Gastroesophageal sphincter (tissue), 4 donors: ENCODE measurements at regions not wholly inside any gene's neighbourhood (a gene's known extent, or its start where the extent isn't known, plus 50 kb on each side); places are given as distances from the start of the nearest gene placed in this dataset.
A peak's percentile ranks its signal among the peaks of the same experiment; 100 is the strongest.

Experiments used
- ATAC-seq: fragments of 150-250 bp; one replicate; pipeline ENCODE4 v1.9.1; 2016; ENCODE audit warnings: mild to moderate bottlenecking, moderate library complexity
- H3K27ac ChIP-seq, 4 donors: fragments of 200-600 bp; sonication (generic) in 3 of 4; 1 replicate in 3 of 4; 2 replicates in 1 of 4; pipeline ENCODE4 v1.5.1; 2016 to 2019
- H3K27me3 ChIP-seq: fragments of 200-600 bp; sonication (generic); one replicate; pipeline ENCODE4 v1.5.1; 2019
- H3K36me3 ChIP-seq, 2 donors: fragments of 200-600 bp; sonication (generic); one replicate each; pipeline ENCODE4 v1.5.1; 2019; ENCODE audit warnings: control low read depth in 1 of 2
- H3K4me1 ChIP-seq, 3 donors: fragments of 200-600 bp; sonication (generic); 1 replicate in 2 of 3; 2 replicates in 1 of 3; pipeline ENCODE4 v1.5.1; 2016 to 2019; ENCODE audit warnings: control low read depth in 2 of 3
- H3K4me3 ChIP-seq, 2 donors: fragments of 200-600 bp; sonication (generic); one replicate each; pipeline ENCODE4 v1.5.1; 2019; ENCODE audit warnings: mild to moderate bottlenecking in 1 of 2, moderate library complexity in 1 of 2
- H3K9me3 ChIP-seq, 3 donors: fragments of 200-600 bp; sonication (generic); one replicate each; pipeline ENCODE4 v1.5.1; 2017 to 2019; ENCODE audit warnings: control low read depth in 2 of 3
- CTCF ChIP-seq, 4 experiments: fragments of 200-600 bp in 2 of 4; fragments of 450-650 bp in 2 of 4; sonication (generic) in 1 of 4; IDR thresholded peaks; one replicate each; pipeline ENCODE4 v1.5.1; 2017 to 2019; ENCODE audit warnings: antibody characterized with exemption in 4 of 4, mild to moderate bottlenecking in 2 of 4, moderate library complexity in 2 of 4
- EP300 ChIP-seq: sonication (generic); formaldehyde crosslinking; IDR thresholded peaks from one replicate; pipeline ENCODE4 v1.6.1; 2017; ENCODE audit warnings: antibody characterized with exemption, mild to moderate bottlenecking
- POLR2A ChIP-seq, 2 donors: fragments of 450-650 bp; IDR thresholded peaks; one replicate each; pipeline ENCODE4 v1.6.1; 2017; ENCODE audit warnings: antibody characterized with exemption in 2 of 2, mild to moderate bottlenecking in 2 of 2, moderate library complexity in 1 of 2
- POLR2AphosphoS5 ChIP-seq: sonication (generic); formaldehyde crosslinking; IDR thresholded peaks from one replicate; pipeline ENCODE4 v1.6.1; 2017; ENCODE audit warnings: antibody characterized with exemption
- WGBS, 2 donors: methylation state at CpG; one replicate each; pipeline ENCODE4 v1.1.5; 2018; ENCODE audit warnings: low coverage in 1 of 2; 5-methylcytosine and 5-hydroxymethylcytosine counted together

GRCh38 chr4:79044141-79044659 lies 105.0 kb upstream of the PAQR3 start:
- H3K27ac ChIP-seq, result no peak overlapping the region
- no peaks in the 10 kb centered on the region for H3K27me3 ChIP-seq
- no peak for ATAC-seq
- no peaks in the 10 kb centered on the region for H3K9me3 ChIP-seq
- H3K36me3 ChIP-seq, result no peaks in the 10 kb centered on the region
- TF ChIP-seq CTCF (IDR thresholded peaks at IDR 0.05) (no peak), POLR2AphosphoS5 (no peak)
- H3K4me3 ChIP-seq, result no peak overlapping the region
- WGBS, 2 donors, result 75 to 92% methylated on average over 2 of the region's 2 CpGs
- peaks cover 0 to 59% (median 23%) of the 10 kb centered on the region in 3 donors for H3K4me1 ChIP-seq

GRCh38 chr4:79043138-79043537 lies 103.9 kb upstream of the PAQR3 start:
- WGBS, 2 donors, result 83 to 91% methylated on average over 4 to 6 of the region's 6 CpGs
- Histone ChIP-seq H3K27me3 (no peaks in the 10 kb centered on the region), H3K36me3 (no peaks in the 10 kb centered on the region), H3K4me1 (peaks cover 0 to 48% (median 16%) of the 10 kb centered on the region in 3 donors), H3K9me3 (no peaks in the 10 kb centered on the region), H3K27ac (no peak overlapping the region), H3K4me3 (no peak overlapping the region)
- ATAC-seq, result no peak
- no peak for TF ChIP-seq CTCF (IDR thresholded peaks at IDR 0.05)
- no peak for TF ChIP-seq POLR2A (IDR thresholded peaks at IDR 0.05)
- no peak for TF ChIP-seq POLR2AphosphoS5
- no peak for TF ChIP-seq EP300

GRCh38 chr4:79042079-79042674 lies 102.9 kb upstream of the PAQR3 start:
- TF ChIP-seq CTCF (IDR thresholded peaks at IDR 0.05), result peak; percentile 46 to 80 (median 62)
- no peak for TF ChIP-seq POLR2A (IDR thresholded peaks at IDR 0.05)
- WGBS, 2 donors, result 100% methylated on average over 1 of the region's 1 CpG
- H3K4me1 ChIP-seq, result peaks cover 0 to 40% (median 9%) of the 10 kb centered on the region in 3 donors
- no peaks in the 10 kb centered on the region for H3K36me3 ChIP-seq
- no peak for ATAC-seq
- H3K27ac ChIP-seq, result peak overlapping the region in 2 of 4 donors; percentile 13 to 16
- H3K9me3 ChIP-seq, result no peaks in the 10 kb centered on the region
- H3K27me3 ChIP-seq, result no peaks in the 10 kb centered on the region
- no peak overlapping the region for H3K4me3 ChIP-seq

GRCh38 chr4:79034544-79034943 lies 95.3 kb upstream of the PAQR3 start:
- TF ChIP-seq CTCF (IDR thresholded peaks at IDR 0.05), result no peak
- TF ChIP-seq EP300, result no peak
- no peak for TF ChIP-seq POLR2A (IDR thresholded peaks at IDR 0.05)
- TF ChIP-seq POLR2AphosphoS5, result no peak
- ATAC-seq, result no peak
- WGBS, 2 donors, result 85 to 92% methylated on average over 1 to 2 of the region's 2 CpGs
- Histone ChIP-seq H3K4me3 (no peak overlapping the region), H3K4me1 (peaks cover 0 to 28% (median 0%) of the 10 kb centered on the region in 3 donors), H3K27ac (peak overlapping the region in 2 of 4 donors; percentile 15 to 16), H3K27me3 (no peaks in the 10 kb centered on the region), H3K36me3 (no peaks in the 10 kb centered on the region), H3K9me3 (no peaks in the 10 kb centered on the region)

GRCh38 chr4:79030973-79031372 lies 91.7 kb upstream of the PAQR3 start:
- H3K27me3 ChIP-seq, result no peaks in the 10 kb centered on the region
- 6 to 20% methylated on average over 1 of the region's 1 CpG for WGBS, 2 donors
- H3K27ac ChIP-seq, result no peak overlapping the region
- H3K4me3 ChIP-seq, result no peak overlapping the region
- peaks cover 0 to 28% (median 0%) of the 10 kb centered on the region in 3 donors for H3K4me1 ChIP-seq
- TF ChIP-seq POLR2A (IDR thresholded peaks at IDR 0.05) (no peak), EP300 (no peak), CTCF (IDR thresholded peaks at IDR 0.05) (no peak), POLR2AphosphoS5 (no peak)
- no peaks in the 10 kb centered on the region for H3K9me3 ChIP-seq
- no peaks in the 10 kb centered on the region for H3K36me3 ChIP-seq
- no peak for ATAC-seq
